Naive thymus-derived CD4-positive, alpha-beta T cell (primary cell): ENCODE measurements at regions not wholly inside any gene's neighbourhood (a gene's known extent, or its start where the extent isn't known, plus 50 kb on each side); places are given as distances from the start of the nearest gene placed in this dataset.

ENCODE experiments used
- ATAC-seq: fragments of 150-1000 bp; cut with Tn5 transposase; 2 replicates; pipeline ENCODE4 v1.10.0; 2021; ENCODE audit warnings: mild to moderate bottlenecking, moderate library complexity
- CTCF ChIA-PET: fragments of 350-600 bp; sonication (Branson Sonifier 250); formaldehyde crosslinking; loops from one replicate; lab custom pipeline; 2021; ENCODE audit warnings: antibody characterized with exemption; lab: Charles Lee
- POLR2A ChIA-PET: fragments of 350-600 bp; sonication (Branson Sonifier 250); formaldehyde crosslinking; loops from one replicate; lab custom pipeline; 2021; ENCODE audit warnings: antibody characterized with exemption, inconsistent platforms; lab: Charles Lee
- DNase-seq, 9 donors: peaks; one replicate each; pipeline versions ENCODE4 v3.0.0 to v3.0.0-alpha.2; 2020 to 2022; ENCODE audit warnings: mixed read lengths in 1 of 9
- H3K27ac ChIP-seq: one replicate; pipeline ENCODE4 v1.7.0; 2013; ENCODE audit warnings: mild to moderate bottlenecking, low read depth, low read length, moderate library complexity
- H3K27me3 ChIP-seq, 2 donors: one replicate each; pipeline ENCODE4 v1.7.0; 2013; ENCODE audit warnings: low read length in 2 of 2, mild to moderate bottlenecking in 2 of 2, moderate library complexity in 2 of 2; ENCODE audit not compliant: control insufficient read depth in 2 of 2, insufficient read depth in 2 of 2
- H3K36me3 ChIP-seq, 3 experiments: 1 replicate in 2 of 3; 2 replicates in 1 of 3; pipeline ENCODE4 v1.7.0; 2013; ENCODE audit warnings: low read length in 3 of 3, mild to moderate bottlenecking in 3 of 3, moderate library complexity in 1 of 3; ENCODE audit not compliant: insufficient read depth in 3 of 3, control insufficient read depth in 2 of 3
- H3K4me1 ChIP-seq, 2 donors: one replicate each; pipeline ENCODE4 v1.7.0; 2013; ENCODE audit warnings: low read length in 2 of 2, mild to moderate bottlenecking in 2 of 2, moderate library complexity in 1 of 2; ENCODE audit not compliant: control insufficient read depth in 2 of 2, insufficient read depth in 2 of 2
- H3K4me3 ChIP-seq: 2 replicates; pipeline ENCODE4 v1.7.0; 2013; ENCODE audit warnings: mild to moderate bottlenecking, low read length
- H3K9me3 ChIP-seq, 3 experiments: 1 replicate in 2 of 3; 2 replicates in 1 of 3; pipeline ENCODE4 v1.7.0; 2013; ENCODE audit warnings: low read length in 3 of 3; ENCODE audit not compliant: control insufficient read depth in 2 of 3
- H3K27ac Mint-ChIP-seq, 9 donors: one replicate each; pipeline ENCODE4 v1.8.0; 2020 to 2022; ENCODE audit warnings: mixed read lengths in 9 of 9, mild to moderate bottlenecking in 8 of 9, moderate library complexity in 5 of 9, inconsistent platforms in 2 of 9
- H3K27me3 Mint-ChIP-seq, 5 donors: one replicate each; pipeline ENCODE4 v1.8.0; 2021 to 2022; ENCODE audit warnings: mixed read lengths in 5 of 5, mild to moderate bottlenecking in 1 of 5
- H3K36me3 Mint-ChIP-seq, 5 donors: one replicate each; pipeline ENCODE4 v1.8.0; 2020 to 2022; ENCODE audit warnings: mixed read lengths in 5 of 5, mild to moderate bottlenecking in 3 of 5, inconsistent platforms in 1 of 5
- H3K4me1 Mint-ChIP-seq, 7 donors: one replicate each; pipeline ENCODE4 v1.8.0; 2020 to 2022; ENCODE audit warnings: mixed read lengths in 7 of 7, mild to moderate bottlenecking in 3 of 7, inconsistent platforms in 1 of 7
- H3K4me3 Mint-ChIP-seq, 10 donors: one replicate each; pipeline ENCODE4 v1.8.0; 2020 to 2022; ENCODE audit warnings: mild to moderate bottlenecking in 10 of 10, mixed read lengths in 10 of 10, moderate library complexity in 6 of 10, inconsistent platforms in 2 of 10
- H3K9me3 Mint-ChIP-seq, 11 donors: one replicate each; pipeline ENCODE4 v1.8.0; 2020 to 2022; ENCODE audit warnings: mixed read lengths in 11 of 11, mild to moderate bottlenecking in 4 of 11, inconsistent platforms in 1 of 11, moderate library complexity in 1 of 11
- intact Hi-C, 2 donors: fragments of 100-400 bp; cut with micrococcal nuclease; formaldehyde crosslinking; loops; one replicate each; pipeline ENCODE4 v1.15.1; 2023

- Mint-ChIP-seq H3K9me3 (peaks cover 0 to 7% (median 0%) of the 10 kb centered on the region in 11 donors), H3K27ac (no peak overlapping the region), H3K27me3 (peaks cover 0 to 24% (median 6%) of the 10 kb centered on the region in 5 donors), H3K4me3 (no peak overlapping the region), H3K36me3 (no peaks in the 10 kb centered on the region), H3K4me1 (no peaks in the 10 kb centered on the region)
- DNase-seq (no peak), ATAC-seq (no peak)
- CTCF ChIA-PET, result no interaction called here
- Histone ChIP-seq H3K4me1 (no peaks in the 10 kb centered on the region), H3K9me3 (no peaks in the 10 kb centered on the region), H3K4me3 (no peak overlapping the region), H3K27ac (no peak overlapping the region), H3K27me3 (no peaks in the 10 kb centered on the region), H3K36me3 (no peaks in the 10 kb centered on the region)
- POLR2A ChIA-PET, result no interaction called here
- intact Hi-C loops, result no loop called here
Measured at GRCh38 chr17:15023589-15024336, 241.4 kb downstream of the PMP22 start.

- intact Hi-C loops, result no loop called here
- POLR2A ChIA-PET, result no interaction called here
- Histone ChIP-seq H3K27ac (no peak overlapping the region), H3K36me3 (no peaks in the 10 kb centered on the region), H3K4me1 (no peaks in the 10 kb centered on the region), H3K9me3 (no peaks in the 10 kb centered on the region), H3K27me3 (no peaks in the 10 kb centered on the region), H3K4me3 (no peak overlapping the region)
- Mint-ChIP-seq H3K27me3 (peaks cover 0 to 12% (median 0%) of the 10 kb centered on the region in 5 donors), H3K9me3 (peaks cover 0 to 6% (median 0%) of the 10 kb centered on the region in 11 donors), H3K27ac (no peak overlapping the region), H3K36me3 (no peaks in the 10 kb centered on the region), H3K4me3 (no peak overlapping the region), H3K4me1 (no peaks in the 10 kb centered on the region)
- DNase-seq (no peak), ATAC-seq (no peak)
- CTCF ChIA-PET, result no interaction called here
Measured at GRCh38 chr17:15019158-15019557, 246.0 kb downstream of the PMP22 start.

GRCh38 chr17:15012351-15012980, 252.7 kb downstream of the PMP22 start:
- no peak for DNase-seq
- H3K27ac Mint-ChIP-seq, result no peak overlapping the region

GRCh38 chr17:15009087-15009486, 256.0 kb downstream of the PMP22 start:
- POLR2A ChIA-PET, result no interaction called here
- DNase-seq (no peak), ATAC-seq (no peak)
- Mint-ChIP-seq H3K27ac (no peak overlapping the region), H3K4me1 (no peaks in the 10 kb centered on the region), H3K36me3 (no peaks in the 10 kb centered on the region), H3K27me3 (peaks cover 0 to 19% (median 12%) of the 10 kb centered on the region in 5 donors), H3K4me3 (no peak overlapping the region), H3K9me3 (peaks cover 0 to 5% (median 0%) of the 10 kb centered on the region in 11 donors)
- CTCF ChIA-PET, result interaction anchor here (0.6 kb wide), 1 partner anchor 39 kb away, joined by 3 read pairs; no protein-coding TSS in a partner anchor
- intact Hi-C loops, result no loop called here
- Histone ChIP-seq H3K9me3 (no peaks in the 10 kb centered on the region), H3K4me3 (no peak overlapping the region), H3K4me1 (no peaks in the 10 kb centered on the region), H3K27me3 (no peaks in the 10 kb centered on the region), H3K36me3 (no peaks in the 10 kb centered on the region), H3K27ac (no peak overlapping the region)

More at GRCh38 chr17:15012351-15012980, 252.7 kb downstream of the PMP22 start:
- Histone ChIP-seq H3K27ac (no peak overlapping the region), H3K4me3 (no peak overlapping the region), H3K4me1 (no peaks in the 10 kb centered on the region), H3K9me3 (no peaks in the 10 kb centered on the region), H3K27me3 (no peaks in the 10 kb centered on the region), H3K36me3 (no peaks in the 10 kb centered on the region)
- CTCF ChIA-PET, result no interaction called here
- H3K4me1 Mint-ChIP-seq, result no peaks in the 10 kb centered on the region
- POLR2A ChIA-PET, result no interaction called here
- H3K4me3 Mint-ChIP-seq, result no peak overlapping the region
- no peak for ATAC-seq
- H3K9me3 Mint-ChIP-seq, result peaks cover 0 to 4% (median 0%) of the 10 kb centered on the region in 11 donors
- intact Hi-C loops, result no loop called here
- H3K27me3 Mint-ChIP-seq, result peaks cover 0 to 19% (median 12%) of the 10 kb centered on the region in 5 donors
- H3K36me3 Mint-ChIP-seq, result no peaks in the 10 kb centered on the region

- peaks cover 0 to 5% (median 0%) of the 10 kb centered on the region in 11 donors for H3K9me3 Mint-ChIP-seq
- Histone ChIP-seq H3K27me3 (no peaks in the 10 kb centered on the region), H3K36me3 (no peaks in the 10 kb centered on the region), H3K4me3 (no peak overlapping the region), H3K27ac (no peak overlapping the region), H3K4me1 (no peaks in the 10 kb centered on the region), H3K9me3 (no peaks in the 10 kb centered on the region)
- H3K4me1 Mint-ChIP-seq, result no peaks in the 10 kb centered on the region
- intact Hi-C loops, result no loop called here
- ATAC-seq, result no peak
- no peaks in the 10 kb centered on the region for H3K36me3 Mint-ChIP-seq
- ChIA-PET POLR2A (no interaction called here), CTCF (no interaction called here)
- peaks cover 0 to 21% (median 11%) of the 10 kb centered on the region in 5 donors for H3K27me3 Mint-ChIP-seq
- no peak overlapping the region for H3K4me3 Mint-ChIP-seq
- no peak overlapping the region for H3K27ac Mint-ChIP-seq
- no peak for DNase-seq
Measured at GRCh38 chr17:15007147-15007553, 258.0 kb downstream of the PMP22 start.

- Histone ChIP-seq H3K4me3 (no peak overlapping the region), H3K36me3 (no peaks in the 10 kb centered on the region), H3K27ac (no peak overlapping the region), H3K9me3 (no peaks in the 10 kb centered on the region), H3K4me1 (no peaks in the 10 kb centered on the region), H3K27me3 (no peaks in the 10 kb centered on the region)
- Mint-ChIP-seq H3K27ac (no peak overlapping the region), H3K36me3 (no peaks in the 10 kb centered on the region), H3K9me3 (peaks cover 0 to 5% (median 0%) of the 10 kb centered on the region in 11 donors), H3K4me3 (no peak overlapping the region), H3K27me3 (peaks cover 0 to 26% (median 13%) of the 10 kb centered on the region in 5 donors), H3K4me1 (no peaks in the 10 kb centered on the region)
- POLR2A ChIA-PET, result no interaction called here
- CTCF ChIA-PET, result no interaction called here
- no peak for ATAC-seq
- intact Hi-C loops, result no loop called here
- no peak for DNase-seq
Measured at GRCh38 chr17:15006421-15007128, 258.6 kb downstream of the PMP22 start.
